EH (cell line): ENCODE measurements at regions not wholly inside any gene's neighbourhood (a gene's known extent, or its start where the extent isn't known, plus 50 kb on each side); places are given as distances from the start of the nearest gene placed in this dataset.

ENCODE experiments used
- DNase-seq: peaks from one replicate; pipeline ENCODE4 v3.0.0-alpha.2; 2015; ENCODE audit warnings: low read depth

GRCh38 chr6:156189714-156190113 lies 587.5 kb upstream of the ARID1B start:
- no peak for DNase-seq

GRCh38 chr6:156189195-156189594 lies 588.0 kb upstream of the ARID1B start:
- no peak for DNase-seq

- DNase-seq = no peak
Observed at GRCh38 chr6:156185113-156185512, 592.1 kb upstream of the ARID1B start.

DNA sequence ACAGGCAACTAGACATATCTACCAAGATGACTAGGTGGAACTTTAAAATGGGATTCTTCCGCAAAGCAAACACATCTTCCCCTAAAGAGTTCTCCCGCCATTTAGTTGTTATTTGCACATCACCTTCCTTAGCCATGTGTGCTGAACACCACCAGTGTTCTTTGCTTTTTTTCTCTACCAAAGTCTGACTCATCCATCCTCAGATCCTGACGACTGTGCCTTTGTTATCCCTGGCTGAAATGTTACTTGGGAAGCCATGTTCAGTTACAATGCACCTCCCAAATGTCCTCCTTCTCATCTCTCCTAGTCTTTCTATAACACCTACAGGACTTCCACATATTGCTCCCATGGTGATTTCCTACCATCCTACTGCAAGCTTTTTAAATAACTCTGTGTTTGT lies 593.5 kb upstream of the ARID1B start:
- DNase-seq = no peak

- no peak for DNase-seq
Observed at GRCh38 chr6:156182356-156182755, 594.8 kb upstream of the ARID1B start.

DNA sequence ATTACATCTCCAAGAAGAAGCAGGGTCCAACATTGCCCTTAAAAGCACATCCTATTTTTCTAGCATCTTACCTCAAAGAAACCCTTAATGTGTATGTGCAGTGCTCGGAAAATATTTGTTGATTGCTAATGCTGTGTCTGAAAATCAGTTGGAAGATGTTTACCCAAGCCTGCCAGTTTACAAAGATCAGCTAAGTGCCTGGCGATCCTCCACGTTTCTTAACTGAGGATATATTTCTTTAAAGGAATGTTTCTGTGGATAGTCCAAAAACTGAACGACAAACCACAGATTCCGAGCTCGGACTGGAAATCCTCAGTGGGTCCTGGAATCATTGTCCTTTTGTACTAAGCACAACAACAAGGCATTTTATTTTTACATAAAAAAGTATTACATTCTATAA lies 595.7 kb upstream of the ARID1B start:
- no peak for DNase-seq

DNA sequence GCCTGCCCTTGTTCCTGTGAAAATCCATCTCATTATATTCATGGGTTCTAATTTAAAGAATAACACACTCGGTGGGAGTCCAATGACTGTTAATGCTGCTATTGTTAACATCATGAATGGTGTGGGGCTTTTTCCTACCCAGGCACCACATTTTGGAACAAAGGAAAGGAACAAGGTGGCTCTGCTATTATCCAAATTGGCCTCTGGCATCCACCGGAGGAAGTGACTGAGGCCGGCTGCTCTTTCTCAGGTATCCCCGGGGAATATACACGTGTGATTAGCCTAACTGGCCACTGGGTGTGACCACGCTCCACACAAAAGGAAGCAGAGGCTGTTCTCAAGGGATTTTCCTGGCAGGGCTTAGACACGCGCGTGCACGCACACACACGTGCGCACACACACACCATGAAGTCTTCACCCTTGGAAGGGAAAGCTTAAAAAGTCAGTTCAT lies 601.2 kb upstream of the ARID1B start:
- DNase-seq = no peak

DNA sequence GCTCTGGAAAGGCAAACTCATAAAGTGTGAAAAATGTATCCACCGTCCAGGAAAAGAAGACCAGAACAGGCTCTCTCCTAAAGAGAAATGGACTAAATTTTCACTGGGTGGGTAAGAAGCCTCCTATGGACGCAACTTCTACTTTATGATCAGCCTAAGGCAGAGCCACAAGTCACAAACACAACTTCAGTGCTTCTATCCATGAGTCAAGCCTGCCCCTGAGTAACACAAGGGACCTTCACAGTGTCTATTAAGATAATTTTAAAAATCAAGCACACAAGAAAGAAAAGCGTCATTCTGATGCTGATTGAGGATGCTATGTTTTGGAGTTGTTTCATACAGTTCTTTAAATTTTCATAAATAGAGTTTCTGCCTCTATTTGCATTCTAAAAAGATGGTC lies 601.7 kb upstream of the ARID1B start:
- DNase-seq = no peak

DNA sequence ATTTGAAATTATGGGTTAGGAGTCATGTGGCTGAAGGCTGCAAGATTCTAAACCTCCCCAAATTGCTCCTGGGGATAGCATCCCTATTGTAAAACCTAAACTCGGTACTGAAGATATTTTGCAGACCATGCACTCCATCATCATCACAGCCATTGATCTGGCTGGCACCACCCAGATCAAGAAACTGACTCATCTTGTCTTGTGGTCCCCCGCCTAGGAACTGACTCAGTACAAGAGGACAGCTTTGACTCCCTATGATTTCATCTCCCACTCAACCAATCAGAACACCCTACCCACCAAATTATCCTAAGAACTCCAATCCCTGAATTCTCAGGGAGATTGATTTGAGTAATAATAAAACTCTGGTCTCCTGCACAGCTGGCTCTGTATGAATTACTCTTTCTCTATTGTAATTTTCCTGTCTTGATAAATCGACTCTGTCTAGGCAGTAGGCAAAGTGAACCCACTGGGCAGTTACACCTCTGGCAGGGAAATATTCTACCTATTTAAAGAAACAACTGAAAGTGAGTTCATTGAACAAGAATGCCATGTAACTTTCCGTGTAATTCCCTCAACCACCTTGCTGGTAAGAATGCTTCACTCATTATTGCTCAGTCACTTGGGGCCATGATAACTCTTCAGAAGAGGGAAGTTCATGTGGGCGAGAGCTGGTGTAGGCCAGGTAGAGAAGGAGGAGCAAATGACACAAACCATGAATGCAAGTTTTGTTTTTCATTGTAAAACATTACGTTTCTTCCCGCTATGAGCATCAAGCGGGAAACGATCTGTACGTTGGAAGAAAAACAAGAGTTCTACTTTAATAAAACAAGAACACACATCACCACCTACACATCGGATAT lies 602.9 kb upstream of the ARID1B start:
- DNase-seq = no peak

- peak; percentile 4 for DNase-seq
Observed at GRCh38 chr6:156169371-156169770, 607.8 kb upstream of the ARID1B start.

DNA sequence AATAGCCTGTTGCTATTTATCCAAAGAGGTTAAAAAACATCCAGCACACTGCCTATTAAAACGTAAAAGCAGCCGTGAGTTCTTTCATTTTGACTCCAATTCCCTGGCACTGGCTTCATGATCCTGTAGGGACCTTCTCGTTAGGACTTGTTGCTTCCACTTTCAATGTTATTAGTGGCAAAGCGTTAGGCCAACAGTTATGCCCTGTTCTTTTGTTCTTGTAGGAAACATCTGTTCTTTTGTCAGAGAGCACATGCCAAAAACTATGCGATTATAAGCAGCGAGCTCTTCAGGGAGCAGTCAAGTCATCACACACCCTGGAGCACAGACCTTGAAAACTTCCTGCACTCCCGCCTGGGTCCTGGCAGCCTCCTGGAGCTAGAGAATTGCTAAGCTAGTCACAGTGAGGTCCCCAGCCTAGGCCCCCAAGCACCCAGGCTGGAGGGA lies 609.5 kb upstream of the ARID1B start:
- peak; percentile 11 for DNase-seq

DNA sequence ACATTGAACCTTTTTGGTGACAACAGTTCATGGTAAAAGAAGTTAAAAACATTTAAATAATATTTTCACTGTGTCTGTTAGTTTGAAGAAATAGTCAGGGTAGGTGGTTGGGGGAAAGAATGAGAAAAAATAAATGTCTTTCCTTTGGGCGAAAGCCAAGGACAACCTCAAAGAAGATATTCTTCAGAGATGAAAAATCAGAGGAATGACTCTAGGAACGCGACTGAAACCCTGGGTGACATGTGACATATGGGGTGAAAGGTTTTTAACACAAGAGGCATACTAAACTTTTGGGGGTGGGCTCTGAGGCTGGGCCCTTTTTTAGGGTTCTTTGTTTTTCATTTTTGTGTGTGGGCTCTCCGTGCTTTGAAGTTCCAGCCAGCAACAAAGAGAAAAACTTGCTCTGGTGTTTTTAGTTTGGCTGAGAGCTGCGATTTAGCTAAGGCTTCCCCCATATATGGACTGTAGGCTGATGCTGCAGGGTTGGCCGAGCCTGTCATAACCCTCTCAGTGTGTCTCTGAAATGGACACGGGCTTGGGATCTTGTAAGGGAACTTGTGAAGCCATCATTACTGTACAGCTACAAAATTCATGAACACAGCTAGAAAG lies 610.1 kb upstream of the ARID1B start:
- DNase-seq = peak; percentile 35

DNA sequence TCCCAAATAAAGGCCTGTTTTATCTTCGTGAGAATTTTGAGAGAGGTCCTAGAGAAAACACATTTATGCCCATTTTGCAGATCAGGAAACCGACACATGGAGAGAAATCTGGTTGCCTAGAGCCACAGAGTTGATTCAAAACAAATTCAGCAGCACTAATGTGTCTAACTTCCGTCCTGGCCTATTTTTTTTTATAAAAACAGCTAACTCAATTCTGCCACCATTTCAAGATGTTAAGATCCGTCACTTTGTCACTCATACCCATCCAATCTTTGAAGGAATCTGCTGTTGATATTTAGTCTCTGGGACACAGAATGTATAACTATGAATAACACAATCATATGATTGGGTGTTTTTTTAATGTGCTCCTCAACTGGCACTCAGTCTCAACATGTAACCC lies 611.1 kb upstream of the ARID1B start:
- no peak for DNase-seq

GRCh38 chr6:156164701-156165452 lies 612.3 kb upstream of the ARID1B start:
- no peak for DNase-seq

DNA sequence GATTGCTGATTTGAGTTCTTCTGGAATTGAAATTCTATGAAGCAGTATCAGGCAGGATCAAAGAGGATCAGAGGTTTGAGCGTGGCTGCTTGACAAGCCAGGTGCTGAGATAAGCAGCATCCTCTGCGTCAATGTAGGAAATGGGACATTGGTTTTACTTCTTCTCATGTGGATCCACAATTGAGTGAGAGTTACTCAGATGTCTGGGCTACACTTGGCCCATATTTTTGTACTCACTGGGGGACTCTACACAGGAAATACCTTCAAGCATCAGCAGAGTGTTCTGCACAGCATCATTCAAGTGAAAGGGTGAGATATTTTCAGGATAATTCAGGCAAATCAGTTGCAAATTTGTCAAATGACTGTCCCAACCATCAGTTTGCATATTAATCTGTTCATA lies 613.9 kb upstream of the ARID1B start:
- DNase-seq = no peak

DNA sequence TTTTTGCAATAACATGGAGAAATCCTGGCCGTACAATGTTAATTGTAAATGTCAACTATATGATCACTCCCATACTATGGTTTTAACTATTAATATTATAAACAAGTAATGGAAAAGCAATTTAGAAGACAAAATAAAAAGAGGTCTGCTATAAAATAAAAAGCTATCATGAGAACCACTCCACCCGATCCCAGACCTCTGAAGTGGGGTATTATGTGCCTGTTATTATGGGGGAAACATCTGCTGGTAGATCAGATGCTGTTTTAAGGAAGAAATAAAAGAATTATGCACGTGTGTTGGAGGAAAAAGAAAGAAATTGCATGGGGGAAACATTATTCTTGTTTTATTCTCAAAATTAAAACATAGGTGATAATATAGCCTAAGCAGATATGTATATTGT lies 615.7 kb upstream of the ARID1B start:
- DNase-seq = no peak

- no peak for DNase-seq
Observed at GRCh38 chr6:156160795-156161165, 616.4 kb upstream of the ARID1B start.

- DNase-seq = no peak
Observed at GRCh38 chr6:156160007-156160794, 617.0 kb upstream of the ARID1B start.

- no peak for DNase-seq
Observed at GRCh38 chr6:156154896-156155295, 622.3 kb upstream of the ARID1B start.

GRCh38 chr6:156150391-156150790 lies 626.8 kb upstream of the ARID1B start:
- no peak for DNase-seq

- no peak for DNase-seq
Observed at GRCh38 chr6:156146891-156147290, 630.3 kb upstream of the ARID1B start.
